Hepatocyte (in vitro differentiated cells): ENCODE measurements at regions not wholly inside any gene's neighbourhood (a gene's known extent, or its start where the extent isn't known, plus 50 kb on each side); places are given as distances from the start of the nearest gene placed in this dataset.
"Not testable (repeated sequence)": the region's sequence is repeated elsewhere in the genome, so short reads cannot be mapped to it uniquely, and the experiment has no call there.

Source experiments
- DNase-seq: peaks from one replicate; pipeline ENCODE4 v3.0.0-alpha.2; 2016; ENCODE audit warnings: low spot score
- H2AFZ ChIP-seq: fragments of 200-600 bp; sonication (generic); 2 replicates; pipeline ENCODE4 v1.6.0; 2016; ENCODE audit warnings: antibody characterized with exemption, mild to moderate bottlenecking
- H3K27ac ChIP-seq: fragments of 200-600 bp; sonication (generic); 2 replicates; pipeline ENCODE4 v1.5.1; 2016; ENCODE audit warnings: mild to moderate bottlenecking
- H3K27me3 ChIP-seq: fragments of 200-600 bp; sonication (generic); 2 replicates; pipeline ENCODE4 v1.6.1; 2016
- H3K36me3 ChIP-seq: fragments of 200-600 bp; sonication (generic); replicated peaks from 2 replicates; pipeline ENCODE4 v1.5.1; 2016; ENCODE audit warnings: low read depth; ENCODE audit not compliant: insufficient read depth
- H3K4me1 ChIP-seq: fragments of 200-600 bp; sonication (generic); 2 replicates; pipeline ENCODE4 v1.5.1; 2016; ENCODE audit warnings: mild to moderate bottlenecking, moderate library complexity; ENCODE audit not compliant: insufficient read depth
- H3K4me2 ChIP-seq: fragments of 200-600 bp; sonication (generic); 2 replicates; pipeline ENCODE4 v1.6.0; 2016
- H3K4me3 ChIP-seq: fragments of 200-600 bp; sonication (generic); 2 replicates; pipeline ENCODE4 v1.5.1; 2016; ENCODE audit warnings: mild to moderate bottlenecking
- H3K79me2 ChIP-seq: fragments of 200-600 bp; sonication (generic); 2 replicates; pipeline ENCODE4 v1.6.0; 2017; ENCODE audit warnings: mild to moderate bottlenecking
- H3K9me2 ChIP-seq: fragments of 200-600 bp; sonication (generic); replicated peaks from 2 replicates; pipeline ENCODE4 v1.6.0; 2017; ENCODE audit warnings: mild to moderate bottlenecking; ENCODE audit not compliant: insufficient read depth
- H3K9me3 ChIP-seq: fragments of 200-600 bp; sonication (generic); 2 replicates; pipeline ENCODE4 v1.5.1; 2016; ENCODE audit warnings: low read depth, mild to moderate bottlenecking
- H4K20me1 ChIP-seq: fragments of 200-600 bp; sonication (generic); 2 replicates; pipeline ENCODE4 v1.6.0; 2016; ENCODE audit warnings: mild to moderate bottlenecking; ENCODE audit not compliant: insufficient read depth, poor library complexity, severe bottlenecking
- CTCF ChIP-seq: fragments of 200-600 bp; sonication (generic); IDR thresholded peaks from 2 replicates; pipeline ENCODE4 v1.5.1; 2016; ENCODE audit warnings: antibody characterized with exemption, mild to moderate bottlenecking; ENCODE audit not compliant: poor library complexity
- EZH2 ChIP-seq: fragments of 200-600 bp; sonication (generic); IDR thresholded peaks from 2 replicates; pipeline ENCODE4 v1.6.1; 2016; ENCODE audit warnings: antibody characterized with exemption, mild to moderate bottlenecking, borderline replicate concordance
- EZH2phosphoT487 ChIP-seq: fragments of 200-600 bp; sonication (generic); IDR thresholded peaks from one replicate; pipeline ENCODE4 v1.6.1; 2018; ENCODE audit warnings: antibody characterized with exemption, mild to moderate bottlenecking, low read depth, moderate library complexity; ENCODE audit not compliant: unreplicated experiment, severe bottlenecking
- WGBS: methylation state at CpG from one replicate; pipeline ENCODE4 v1.1.6; 2016; ENCODE audit warnings: low lambda C conversion rate; ENCODE audit errors: missing lambda C conversion rate; 5-methylcytosine and 5-hydroxymethylcytosine counted together

GRCh38 chr1:47502746-47503370 is 65.0 kb downstream of the FOXD2 start:
- WGBS = 75% methylated on average over 9 of the region's 12 CpGs
- Histone ChIP-seq H3K4me3 (no peak overlapping the region), H3K27me3 (peaks cover 26% of the 10 kb centered on the region), H3K9me2 (no peaks in the 10 kb centered on the region), H4K20me1 (no peaks in the 10 kb centered on the region), H3K27ac (no peak overlapping the region), H3K36me3 (no peaks in the 10 kb centered on the region), H3K4me1 (peaks cover 4% of the 10 kb centered on the region), H3K4me2 (no peak overlapping the region), H3K9me3 (no peaks in the 10 kb centered on the region), H2AFZ (no peak overlapping the region), H3K79me2 (no peaks in the 10 kb centered on the region)
- TF ChIP-seq EZH2 (no peak), EZH2phosphoT487 (no peak), CTCF (no peak)
- no peak for DNase-seq

GRCh38 chr1:47504840-47505239 is 67.0 kb downstream of the FOXD2 start:
- DNase-seq, H3K79me2 ChIP-seq, H3K4me3 ChIP-seq, H3K9me3 ChIP-seq, H3K4me2 ChIP-seq, H3K36me3 ChIP-seq, H2AFZ ChIP-seq, H4K20me1 ChIP-seq, H3K9me2 ChIP-seq, H3K27ac ChIP-seq: not testable (repeated sequence)
- 79% methylated on average over 1 of the region's 4 CpGs for WGBS
- peaks cover 18% of the 10 kb centered on the region for H3K4me1 ChIP-seq
- peaks cover 31% of the 10 kb centered on the region for H3K27me3 ChIP-seq

- TF ChIP-seq EZH2 (no peak), EZH2phosphoT487 (no peak), CTCF (no peak)
- H3K9me3 ChIP-seq = no peaks in the 10 kb centered on the region
- no peaks in the 10 kb centered on the region for H3K9me2 ChIP-seq
- H4K20me1 ChIP-seq = no peaks in the 10 kb centered on the region
- H3K36me3 ChIP-seq = no peaks in the 10 kb centered on the region
- H3K27me3 ChIP-seq = peaks cover 35% of the 10 kb centered on the region
- H3K4me3 ChIP-seq = no peak overlapping the region
- no peak overlapping the region for H3K4me2 ChIP-seq
- 78% methylated on average over 2 of the region's 2 CpGs for WGBS
- no peak overlapping the region for H2AFZ ChIP-seq
- no peak for DNase-seq
- no peak overlapping the region for H3K27ac ChIP-seq
- no peaks in the 10 kb centered on the region for H3K79me2 ChIP-seq
- peaks cover 18% of the 10 kb centered on the region for H3K4me1 ChIP-seq
Measured at GRCh38 chr1:47505267-47505666, 67.4 kb downstream of the FOXD2 start.

DNA sequence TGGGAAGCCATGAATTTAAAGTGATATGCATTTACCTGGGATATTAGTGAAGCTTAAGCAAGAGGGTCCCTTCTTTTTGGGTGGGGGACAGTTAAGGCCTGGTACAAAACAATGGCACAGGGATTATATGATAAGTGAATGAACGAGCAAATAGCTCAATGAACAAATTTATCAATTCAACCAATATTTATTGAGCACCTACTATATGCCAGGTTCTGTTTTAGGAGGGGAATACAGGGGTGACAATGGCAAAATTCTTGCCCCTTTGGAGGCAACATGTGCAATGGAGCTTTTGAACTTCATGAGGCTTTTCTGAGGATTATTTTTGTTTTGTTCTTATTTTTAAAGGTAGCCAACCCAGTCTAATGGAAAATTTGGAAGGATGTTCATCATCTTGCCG is 68.2 kb downstream of the FOXD2 start:
- H3K27me3 ChIP-seq = peaks cover 41% of the 10 kb centered on the region
- H3K9me2 ChIP-seq = no peaks in the 10 kb centered on the region
- H3K27ac ChIP-seq = no peak overlapping the region
- DNase-seq = no peak
- no peaks in the 10 kb centered on the region for H3K79me2 ChIP-seq
- H2AFZ ChIP-seq = no peak overlapping the region
- H3K4me1 ChIP-seq = peaks cover 18% of the 10 kb centered on the region
- H3K4me3 ChIP-seq = no peak overlapping the region
- H3K9me3 ChIP-seq = no peaks in the 10 kb centered on the region
- no peak overlapping the region for H3K4me2 ChIP-seq
- H4K20me1 ChIP-seq = no peaks in the 10 kb centered on the region
- 91% methylated on average over 2 of the region's 2 CpGs for WGBS
- H3K36me3 ChIP-seq = no peaks in the 10 kb centered on the region
- TF ChIP-seq EZH2phosphoT487 (no peak), CTCF (no peak), EZH2 (no peak)
